HUDEP-2 (cell line): ENCODE measurements at regions not wholly inside any gene's neighbourhood (a gene's known extent, or its start where the extent isn't known, plus 50 kb on each side); places are given as distances from the start of the nearest gene placed in this dataset.
"Not testable (repeated sequence)": the region's sequence is repeated elsewhere in the genome, so short reads cannot be mapped to it uniquely, and the experiment has no call there.

Experiments used
- DNase-seq, 76 experiments: peaks; one replicate each; lab custom pipeline; 2025; ENCODE audit not compliant: unreplicated experiment in 76 of 76; lab: John Stamatoyannopoulos, UW

- not testable (repeated sequence) for DNase-seq
Observed at GRCh38 chr2:131844044-131844443, 316.4 kb downstream of the CCDC74A start.

DNA sequence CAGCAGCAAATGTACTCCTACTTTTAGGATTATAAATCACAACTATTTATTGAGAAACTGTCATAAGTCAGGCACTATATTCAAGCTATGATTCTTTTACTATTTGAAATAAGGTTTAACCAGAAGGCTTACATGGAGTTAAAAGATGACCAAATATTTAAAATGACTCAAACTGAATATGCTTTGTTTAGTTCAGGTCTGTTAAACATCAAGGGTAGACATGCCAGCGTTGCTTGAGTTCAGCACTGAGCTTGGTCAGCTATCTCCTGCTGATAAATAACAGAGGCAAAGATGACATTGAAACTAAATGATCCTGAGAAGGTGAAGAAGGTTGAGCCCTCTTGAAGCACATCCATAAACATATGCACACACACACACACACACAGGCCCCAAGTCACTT lies 305.6 kb downstream of the ANKRD30BL start:
- DNase-seq = not testable (repeated sequence)

- peak in 1 of 76 experiments; percentile 0 for DNase-seq
Observed at GRCh38 chr2:131858197-131858596, 303.6 kb downstream of the ANKRD30BL start.
